HG03095 (cell line): ENCODE measurements at regions not wholly inside any gene's neighbourhood (a gene's known extent, or its start where the extent isn't known, plus 50 kb on each side); places are given as distances from the start of the nearest gene placed in this dataset.
"Not testable (repeated sequence)": the region's sequence is repeated elsewhere in the genome, so short reads cannot be mapped to it uniquely, and the experiment has no call there.

Experiments
- ATAC-seq: cut with Tn5 transposase; IDR thresholded peaks from one replicate; pipeline ENCODE4 v1.9.1; 2021; ENCODE audit warnings: moderate library complexity; ENCODE audit not compliant: unreplicated experiment

GRCh38 chr3:198096015-198096414 is 136.0 kb downstream of the LMLN start:
- no peak for ATAC-seq

- no peak for ATAC-seq
These were observed 137.0 kb downstream of the LMLN start for GRCh38 chr3:198097048-198097447.

- not testable (repeated sequence) for ATAC-seq
These were observed 138.7 kb downstream of the LMLN start for GRCh38 chr3:198098661-198099081.

- ATAC-seq, result not testable (repeated sequence)
These were observed 143.1 kb downstream of the LMLN start for GRCh38 chr3:198103070-198103469.

GRCh38 chr3:198106265-198106664 is 146.2 kb downstream of the LMLN start:
- no peak for ATAC-seq

- ATAC-seq, result no peak
These were observed 148.1 kb downstream of the LMLN start for GRCh38 chr3:198107840-198108734.

- ATAC-seq, result no peak
These were observed 149.9 kb downstream of the LMLN start for GRCh38 chr3:198109883-198110282.

- ATAC-seq, result no peak
These were observed 152.0 kb downstream of the LMLN start for GRCh38 chr3:198112031-198112430.

- no peak for ATAC-seq
These were observed 153.4 kb downstream of the LMLN start for GRCh38 chr3:198113206-198114053.

- ATAC-seq, result not testable (repeated sequence)
These were observed 154.5 kb downstream of the LMLN start for GRCh38 chr3:198114516-198114915.

GRCh38 chr3:198122184-198122583 is 162.2 kb downstream of the LMLN start:
- not testable (repeated sequence) for ATAC-seq

- ATAC-seq, result not testable (repeated sequence)
These were observed 177.2 kb downstream of the LMLN start for GRCh38 chr3:198137038-198137835.

- not testable (repeated sequence) for ATAC-seq
These were observed 178.2 kb downstream of the LMLN start for GRCh38 chr3:198138205-198138604.

GRCh38 chr3:198139037-198139436 is 179.0 kb downstream of the LMLN start:
- ATAC-seq, result not testable (repeated sequence)

- ATAC-seq, result not testable (repeated sequence)
These were observed 179.6 kb downstream of the LMLN start for GRCh38 chr3:198139513-198140167.

- not testable (repeated sequence) for ATAC-seq
These were observed 183.5 kb downstream of the LMLN start for GRCh38 chr3:198143300-198144137.

GRCh38 chr3:198145231-198145784 is 185.3 kb downstream of the LMLN start:
- not testable (repeated sequence) for ATAC-seq

GRCh38 chr3:198146070-198146469 is 186.1 kb downstream of the LMLN start:
- ATAC-seq, result not testable (repeated sequence)

GRCh38 chr3:198146559-198147164 is 186.6 kb downstream of the LMLN start:
- not testable (repeated sequence) for ATAC-seq
